ENCODE measurements at regions not wholly inside any gene's neighbourhood (a gene's known extent, or its start where the extent isn't known, plus 50 kb on each side); places are given as distances from the start of the nearest gene placed in this dataset.

- Mint-ChIP-seq H3K4me1 (peaks cover 10% of the 10 kb centered on the region; the same call in 2 of the 3 replicates), H3K27me3 (ENCODE audit: insufficient read depth, low read depth, poor library complexity) (peaks cover 4% of the 10 kb centered on the region), H3K4me3 (no peak overlapping the region), H3K27ac (no peak overlapping the region), H3K36me3 (ENCODE audit: low read depth) (no peaks in the 10 kb centered on the region), H3K9me3 (no peaks in the 10 kb centered on the region)
- no peaks in the 10 kb centered on the region for H3F3A ChIP-seq (replicated peaks; ENCODE audit: low read depth)
- peaks cover 11% of the 10 kb centered on the region for H3K4me1 ChIP-seq (ENCODE audit: insufficient read depth)
- H3K27me3 ChIP-seq (ENCODE audit: insufficient read depth): no peaks in the 10 kb centered on the region
- DNase-seq (ENCODE audit: low spot score): peak; percentile 84
- no peaks in the 10 kb centered on the region for H3K9me2 ChIP-seq (ENCODE audit: insufficient read depth)
- H4K20me1 ChIP-seq (replicated peaks; ENCODE audit: insufficient read depth): no peaks in the 10 kb centered on the region
- H3K36me3 ChIP-seq (ENCODE audit: insufficient read depth): no peaks in the 10 kb centered on the region
- H3K27ac ChIP-seq (ENCODE audit: low read depth): no peak overlapping the region
- H3K4me3 ChIP-seq: no peak overlapping the region
- 0 out of 2 replicates have a peak overlapping the region, but pooled peaks have one; percentile 25 for H2AFZ ChIP-seq
- ATAC-seq: peak; percentile 78
- H3K4me2 ChIP-seq: no peak overlapping the region
- H3K79me2 ChIP-seq (replicated peaks; ENCODE audit: insufficient read depth): no peaks in the 10 kb centered on the region
- TF ChIP-seq STAT1 (IDR thresholded peaks at IDR 0.05; ENCODE audit: unreplicated experiment) (no peak), ZNF114 (CRISPR knock-in tag; IDR thresholded peaks at IDR 0.05) (no peak), CTCF (conservative IDR thresholded peaks at IDR 0.05; ENCODE audit: low read depth in 2 of 2) (peak; percentile 81 to 84)
Observed at GRCh38 chr12:5171701-5172100, 128.0 kb downstream of the KCNA5 start.

- Histone ChIP-seq H3K27me3 (ENCODE audit: insufficient read depth) (no peaks in the 10 kb centered on the region), H3K36me3 (ENCODE audit: insufficient read depth) (no peaks in the 10 kb centered on the region), H2AFZ (no peak overlapping the region), H3K9me2 (ENCODE audit: insufficient read depth) (no peaks in the 10 kb centered on the region), H3K4me3 (no peak overlapping the region), H3F3A (replicated peaks; ENCODE audit: low read depth) (no peaks in the 10 kb centered on the region), H4K20me1 (replicated peaks; ENCODE audit: insufficient read depth) (no peaks in the 10 kb centered on the region), H3K27ac (ENCODE audit: low read depth) (no peak overlapping the region), H3K4me1 (ENCODE audit: insufficient read depth) (peaks cover 6% of the 10 kb centered on the region; the same call in 1 of the 2 replicates), H3K79me2 (replicated peaks; ENCODE audit: insufficient read depth) (no peaks in the 10 kb centered on the region), H3K4me2 (no peak overlapping the region)
- Mint-ChIP-seq H3K27me3 (ENCODE audit: insufficient read depth, low read depth, poor library complexity) (peaks cover 3% of the 10 kb centered on the region), H3K9me3 (no peaks in the 10 kb centered on the region), H3K36me3 (ENCODE audit: low read depth) (no peaks in the 10 kb centered on the region), H3K4me3 (no peak overlapping the region), H3K27ac (no peak overlapping the region), H3K4me1 (peaks cover 3% of the 10 kb centered on the region; the same call in 1 of the 3 replicates)
- TF ChIP-seq, protein P1, sequence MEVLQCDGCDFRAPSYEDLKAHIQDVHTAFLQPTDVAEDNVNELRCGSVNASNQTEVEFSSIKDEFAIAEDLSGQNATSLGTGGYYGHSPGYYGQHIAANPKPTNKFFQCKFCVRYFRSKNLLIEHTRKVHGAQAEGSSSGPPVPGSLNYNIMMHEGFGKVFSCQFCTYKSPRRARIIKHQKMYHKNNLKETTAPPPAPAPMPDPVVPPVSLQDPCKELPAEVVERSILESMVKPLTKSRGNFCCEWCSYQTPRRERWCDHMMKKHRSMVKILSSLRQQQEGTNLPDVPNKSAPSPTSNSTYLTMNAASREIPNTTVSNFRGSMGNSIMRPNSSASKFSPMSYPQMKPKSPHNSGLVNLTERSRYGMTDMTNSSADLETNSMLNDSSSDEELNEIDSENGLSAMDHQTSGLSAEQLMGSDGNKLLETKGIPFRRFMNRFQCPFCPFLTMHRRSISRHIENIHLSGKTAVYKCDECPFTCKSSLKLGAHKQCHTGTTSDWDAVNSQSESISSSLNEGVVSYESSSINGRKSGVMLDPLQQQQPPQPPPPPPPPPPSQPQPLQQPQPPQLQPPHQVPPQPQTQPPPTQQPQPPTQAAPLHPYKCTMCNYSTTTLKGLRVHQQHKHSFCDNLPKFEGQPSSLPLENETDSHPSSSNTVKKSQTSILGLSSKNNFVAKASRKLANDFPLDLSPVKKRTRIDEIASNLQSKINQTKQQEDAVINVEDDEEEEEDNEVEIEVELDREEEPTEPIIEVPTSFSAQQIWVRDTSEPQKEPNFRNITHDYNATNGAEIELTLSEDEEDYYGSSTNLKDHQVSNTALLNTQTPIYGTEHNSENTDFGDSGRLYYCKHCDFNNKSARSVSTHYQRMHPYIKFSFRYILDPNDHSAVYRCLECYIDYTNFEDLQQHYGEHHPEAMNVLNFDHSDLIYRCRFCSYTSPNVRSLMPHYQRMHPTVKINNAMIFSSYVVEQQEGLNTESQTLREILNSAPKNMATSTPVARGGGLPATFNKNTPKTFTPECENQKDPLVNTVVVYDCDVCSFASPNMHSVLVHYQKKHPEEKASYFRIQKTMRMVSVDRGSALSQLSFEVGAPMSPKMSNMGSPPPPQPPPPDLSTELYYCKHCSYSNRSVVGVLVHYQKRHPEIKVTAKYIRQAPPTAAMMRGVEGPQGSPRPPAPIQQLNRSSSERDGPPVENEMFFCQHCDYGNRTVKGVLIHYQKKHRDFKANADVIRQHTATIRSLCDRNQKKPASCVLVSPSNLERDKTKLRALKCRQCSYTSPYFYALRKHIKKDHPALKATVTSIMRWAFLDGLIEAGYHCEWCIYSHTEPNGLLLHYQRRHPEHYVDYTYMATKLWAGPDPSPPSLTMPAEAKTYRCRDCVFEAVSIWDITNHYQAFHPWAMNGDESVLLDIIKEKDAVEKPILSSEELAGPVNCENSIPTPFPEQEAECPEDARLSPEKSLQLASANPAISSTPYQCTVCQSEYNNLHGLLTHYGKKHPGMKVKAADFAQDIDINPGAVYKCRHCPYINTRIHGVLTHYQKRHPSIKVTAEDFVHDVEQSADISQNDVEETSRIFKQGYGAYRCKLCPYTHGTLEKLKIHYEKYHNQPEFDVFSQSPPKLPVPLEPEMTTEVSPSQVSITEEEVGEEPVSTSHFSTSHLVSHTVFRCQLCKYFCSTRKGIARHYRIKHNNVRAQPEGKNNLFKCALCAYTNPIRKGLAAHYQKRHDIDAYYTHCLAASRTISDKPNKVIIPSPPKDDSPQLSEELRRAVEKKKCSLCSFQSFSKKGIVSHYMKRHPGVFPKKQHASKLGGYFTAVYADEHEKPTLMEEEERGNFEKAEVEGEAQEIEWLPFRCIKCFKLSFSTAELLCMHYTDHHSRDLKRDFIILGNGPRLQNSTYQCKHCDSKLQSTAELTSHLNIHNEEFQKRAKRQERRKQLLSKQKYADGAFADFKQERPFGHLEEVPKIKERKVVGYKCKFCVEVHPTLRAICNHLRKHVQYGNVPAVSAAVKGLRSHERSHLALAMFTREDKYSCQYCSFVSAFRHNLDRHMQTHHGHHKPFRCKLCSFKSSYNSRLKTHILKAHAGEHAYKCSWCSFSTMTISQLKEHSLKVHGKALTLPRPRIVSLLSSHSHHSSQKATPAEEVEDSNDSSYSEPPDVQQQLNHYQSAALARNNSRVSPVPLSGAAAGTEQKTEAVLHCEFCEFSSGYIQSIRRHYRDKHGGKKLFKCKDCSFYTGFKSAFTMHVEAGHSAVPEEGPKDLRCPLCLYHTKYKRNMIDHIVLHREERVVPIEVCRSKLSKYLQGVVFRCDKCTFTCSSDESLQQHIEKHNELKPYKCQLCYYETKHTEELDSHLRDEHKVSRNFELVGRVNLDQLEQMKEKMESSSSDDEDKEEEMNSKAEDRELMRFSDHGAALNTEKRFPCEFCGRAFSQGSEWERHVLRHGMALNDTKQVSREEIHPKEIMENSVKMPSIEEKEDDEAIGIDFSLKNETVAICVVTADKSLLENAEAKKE (CRISPR knock-in tag; IDR thresholded peaks at IDR 0.05): no peak
- TF ChIP-seq ZNF331 (CRISPR knock-in tag; IDR thresholded peaks at IDR 0.05; ENCODE audit: low read depth) (no peak), ZNF114 (CRISPR knock-in tag; IDR thresholded peaks at IDR 0.05) (no peak)
- ATAC-seq (no peak), DNase-seq (ENCODE audit: low spot score) (no peak)
Observed at GRCh38 chr12:5172886-5173285, 129.2 kb downstream of the KCNA5 start.
